ENCODE measurements at regions not wholly inside any gene's neighbourhood (a gene's known extent, or its start where the extent isn't known, plus 50 kb on each side); places are given as distances from the start of the nearest gene placed in this dataset.
"Not testable (repeated sequence)": the region's sequence is repeated elsewhere in the genome, so short reads cannot be mapped to it uniquely, and the experiment has no call there.

- H3K27me3 ChIP-seq; H3K9me3 ChIP-seq; intact Hi-C loops (cut with DNase I); DNase-seq; H3K4me1 ChIP-seq; H3K4me3 ChIP-seq; H3K36me3 ChIP-seq; H3K27ac ChIP-seq: not testable (repeated sequence)
- ATAC-seq, result peak in 3 of 4 donors; percentile 12 to 58 (median 40)
- no CpG with 5 or more reads among the region's 7 CpGs for WGBS (ENCODE audit: insufficient coverage, low coverage, low lambda C conversion rate, missing lambda C conversion rate)
Observed at GRCh38 chr2:87602118-87602517, 145.8 kb upstream of the PLGLB2 start.

DNA sequence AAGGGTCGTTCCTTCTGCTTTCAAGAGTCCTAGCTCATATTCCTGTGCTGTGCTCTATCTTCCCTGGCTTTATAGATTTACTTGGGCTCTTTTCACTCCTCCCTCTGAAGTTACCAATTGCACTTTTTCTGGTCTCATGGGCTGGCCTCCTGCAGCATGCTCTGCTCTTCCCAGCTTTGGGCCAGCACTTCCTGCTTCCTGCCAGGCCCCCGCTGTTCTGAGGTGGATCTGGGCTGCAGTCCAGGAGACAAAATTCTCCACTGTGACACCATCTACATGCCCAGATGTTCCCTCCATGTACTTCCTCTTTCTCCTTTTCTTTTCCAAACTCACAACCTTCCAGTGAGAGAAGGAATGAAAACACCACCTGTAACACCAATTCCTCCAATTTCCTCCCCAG lies 145.2 kb upstream of the PLGLB2 start:
- H3K36me3 ChIP-seq; intact Hi-C loops (cut with DNase I); DNase-seq; H3K27me3 ChIP-seq; H3K4me3 ChIP-seq; H3K4me1 ChIP-seq; H3K27ac ChIP-seq; H3K9me3 ChIP-seq: not testable (repeated sequence)
- WGBS (ENCODE audit: insufficient coverage, low coverage, low lambda C conversion rate, missing lambda C conversion rate), result no CpG with 5 or more reads among the region's 2 CpGs
- ATAC-seq, result peak; percentile 45 to 61 (median 52)

DNA sequence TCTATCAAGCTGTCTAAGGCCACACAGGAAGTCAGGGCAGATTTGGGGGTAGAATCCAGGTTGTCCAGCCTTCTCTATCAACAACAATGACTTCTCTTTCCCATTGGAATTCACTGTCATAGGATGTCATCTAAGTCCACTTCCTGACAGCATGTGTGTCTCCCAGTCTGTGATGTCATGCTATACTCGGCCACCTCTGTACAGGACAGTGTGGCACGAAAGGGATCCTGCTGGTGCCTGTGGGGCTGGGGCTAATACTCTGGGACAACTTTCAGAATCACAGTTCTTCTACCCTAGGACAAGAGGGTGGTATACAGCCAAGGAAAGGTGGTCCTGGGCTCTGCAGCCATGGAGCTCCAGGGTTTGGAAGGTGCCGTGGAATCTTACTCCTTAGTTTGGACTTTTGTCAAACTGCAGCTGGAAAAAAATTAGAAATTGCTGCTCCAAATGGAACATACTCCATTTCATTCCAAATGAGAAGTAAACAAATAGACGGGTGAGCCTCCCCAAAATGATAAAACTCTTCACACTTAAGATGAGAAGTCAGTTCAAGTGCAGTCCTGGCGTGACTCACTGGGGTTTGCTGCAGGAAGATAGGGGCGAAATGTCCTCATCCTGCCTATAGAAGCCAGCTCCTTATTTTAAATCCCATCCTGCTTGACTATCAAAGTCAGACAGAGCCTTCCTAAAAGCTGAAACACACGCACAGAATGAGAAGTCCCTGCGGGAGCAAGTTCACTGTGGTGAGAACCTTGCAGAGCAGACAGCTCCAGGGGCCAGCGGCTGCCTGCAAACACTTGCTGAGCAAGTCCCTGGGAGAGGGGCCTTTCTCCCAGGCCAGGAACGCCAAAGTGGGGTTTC lies 144.2 kb upstream of the PLGLB2 start:
- intact Hi-C loops (cut with DNase I); H3K36me3 ChIP-seq; H3K27ac ChIP-seq; H3K4me1 ChIP-seq; H3K27me3 ChIP-seq; H3K4me3 ChIP-seq; H3K9me3 ChIP-seq; DNase-seq: not testable (repeated sequence)
- ATAC-seq, result peak in 2 of 4 donors; percentile 20 to 36
- WGBS (ENCODE audit: insufficient coverage, low coverage, low lambda C conversion rate, missing lambda C conversion rate), result 73% methylated on average over 2 of the region's 10 CpGs

GRCh38 chr2:87604279-87604818 lies 143.5 kb upstream of the PLGLB2 start:
- H3K27me3 ChIP-seq; H3K4me3 ChIP-seq; H3K27ac ChIP-seq; H3K36me3 ChIP-seq; H3K4me1 ChIP-seq; DNase-seq; intact Hi-C loops (cut with DNase I); H3K9me3 ChIP-seq: not testable (repeated sequence)
- peak; percentile 44 to 54 (median 50) for ATAC-seq
- no CpG with 5 or more reads among the region's 6 CpGs for WGBS (ENCODE audit: insufficient coverage, low coverage, low lambda C conversion rate, missing lambda C conversion rate)

DNA sequence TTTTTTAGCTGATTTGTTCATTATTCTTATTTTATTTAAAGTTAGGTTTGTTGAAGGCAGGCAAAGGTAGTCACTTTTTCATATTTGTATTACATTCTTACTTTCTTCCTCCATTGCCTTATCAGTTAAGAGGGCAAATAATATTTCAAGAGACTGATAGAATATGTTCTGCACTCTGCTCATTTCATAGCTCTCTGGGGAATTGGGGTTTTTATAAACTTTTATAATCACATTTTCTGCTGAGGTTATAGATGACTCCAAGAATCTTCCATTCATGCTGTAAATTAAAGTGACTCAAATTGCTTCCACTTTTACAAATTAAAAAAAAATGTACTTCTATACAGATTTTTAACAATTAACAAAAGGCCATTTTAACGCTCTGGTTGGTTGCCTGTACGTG lies 142.9 kb upstream of the PLGLB2 start:
- H3K9me3 ChIP-seq; H3K36me3 ChIP-seq; DNase-seq; H3K4me1 ChIP-seq; H3K4me3 ChIP-seq; H3K27me3 ChIP-seq; H3K27ac ChIP-seq; intact Hi-C loops (cut with DNase I); ATAC-seq: not testable (repeated sequence)
- WGBS (ENCODE audit: insufficient coverage, low coverage, low lambda C conversion rate, missing lambda C conversion rate), result no CpG with 5 or more reads among the region's 2 CpGs

DNA sequence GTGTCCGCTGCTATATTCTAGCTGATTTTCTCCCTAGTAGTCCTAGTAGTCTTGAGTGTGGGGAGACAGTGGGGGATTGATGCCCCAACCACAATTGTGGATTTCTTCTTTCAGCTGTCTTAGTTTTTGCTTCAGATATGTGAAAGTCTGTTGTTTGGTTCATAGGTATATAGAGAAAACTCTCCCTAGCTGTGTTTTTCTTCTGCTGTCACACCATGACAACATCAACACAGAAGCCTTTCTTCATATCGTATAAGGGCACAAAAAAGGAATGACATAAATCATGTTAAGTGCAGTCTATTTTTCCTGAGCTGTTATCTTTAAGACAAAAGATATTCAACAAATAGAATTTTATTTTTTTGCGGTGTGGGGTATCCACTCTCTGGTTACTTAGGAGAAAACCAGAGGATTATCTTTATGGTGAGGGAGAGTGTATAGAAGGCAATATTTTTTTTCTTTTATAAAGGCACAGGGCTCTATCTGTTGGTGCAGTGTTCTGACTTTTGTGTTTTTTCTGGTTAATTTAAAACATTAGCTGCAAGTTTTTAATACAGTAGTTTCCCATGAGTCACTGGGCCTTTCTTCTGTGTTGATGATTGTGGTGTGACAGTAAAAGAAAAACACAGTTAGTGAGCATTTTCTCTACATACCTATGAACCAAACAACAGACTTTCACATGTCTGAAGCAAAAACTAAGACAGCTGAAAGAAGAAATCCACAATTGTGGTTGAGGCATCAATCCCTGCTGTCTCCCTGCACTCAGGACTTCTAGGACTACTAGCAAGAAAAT lies 139.3 kb upstream of the PLGLB2 start:
- DNase-seq; H3K27ac ChIP-seq; H3K27me3 ChIP-seq; H3K4me3 ChIP-seq; intact Hi-C loops (cut with DNase I); H3K9me3 ChIP-seq; ATAC-seq; H3K4me1 ChIP-seq; H3K36me3 ChIP-seq: not testable (repeated sequence)
- WGBS (ENCODE audit: insufficient coverage, low coverage, low lambda C conversion rate, missing lambda C conversion rate), result 0% methylated on average over 1 of the region's 3 CpGs

DNA sequence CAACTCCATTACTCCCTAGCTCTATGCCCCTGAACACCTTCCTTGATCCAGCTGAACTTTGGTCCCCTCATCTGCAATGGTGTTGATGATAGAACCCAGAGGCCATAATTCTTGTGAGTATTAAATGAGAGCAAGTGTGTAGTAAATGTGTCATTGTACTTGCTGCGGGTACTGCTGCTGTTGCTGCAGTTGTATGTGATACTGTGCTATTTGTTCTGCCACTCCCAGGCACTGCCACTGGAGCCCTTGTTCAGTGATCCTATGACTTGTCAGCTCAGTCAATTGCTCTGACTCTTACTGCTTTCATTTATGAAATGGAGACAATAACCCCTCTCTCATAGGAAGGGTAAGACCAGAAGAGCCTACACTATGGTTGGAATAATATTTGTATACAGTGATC lies 136.9 kb upstream of the PLGLB2 start:
- H3K4me1 ChIP-seq; H3K27ac ChIP-seq; intact Hi-C loops (cut with DNase I); ATAC-seq; H3K36me3 ChIP-seq; H3K27me3 ChIP-seq; H3K4me3 ChIP-seq; DNase-seq; H3K9me3 ChIP-seq: not testable (repeated sequence)
- no CpG with 5 or more reads among the region's 1 CpG for WGBS (ENCODE audit: insufficient coverage, low coverage, low lambda C conversion rate, missing lambda C conversion rate)

- H3K4me3 ChIP-seq, result not testable (repeated sequence)
Observed at GRCh38 chr2:87611416-87611815, 136.5 kb upstream of the PLGLB2 start.

DNA sequence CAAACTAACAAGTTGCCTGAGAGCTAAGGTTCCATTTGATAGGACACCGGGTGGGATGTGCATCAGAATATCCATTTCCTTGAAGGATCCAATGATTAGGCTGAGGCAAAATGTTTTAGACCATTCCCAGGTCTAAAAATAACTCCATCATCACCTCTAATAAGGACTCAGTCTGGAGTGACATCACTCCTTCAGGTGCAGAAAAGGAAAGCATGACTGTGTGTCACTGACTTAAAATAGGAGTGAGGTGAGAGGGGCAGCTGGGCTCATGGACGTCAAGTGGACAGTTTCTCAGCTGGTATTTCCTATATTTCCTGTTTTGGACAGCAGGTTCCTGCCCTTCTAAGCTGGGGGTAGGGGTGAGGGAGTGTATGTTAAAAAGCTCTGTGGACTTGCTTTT lies 135.9 kb upstream of the PLGLB2 start:
- H3K36me3 ChIP-seq; H3K4me1 ChIP-seq; H3K27me3 ChIP-seq; H3K9me3 ChIP-seq; H3K27ac ChIP-seq; intact Hi-C loops (cut with DNase I); ATAC-seq; H3K4me3 ChIP-seq; DNase-seq: not testable (repeated sequence)
- WGBS (ENCODE audit: insufficient coverage, low coverage, low lambda C conversion rate, missing lambda C conversion rate), result no CpG with 5 or more reads among the region's 2 CpGs

More at GRCh38 chr2:87611416-87611815, 136.5 kb upstream of the PLGLB2 start:
- ATAC-seq; H3K27me3 ChIP-seq; H3K9me3 ChIP-seq; H3K36me3 ChIP-seq; H3K27ac ChIP-seq; H3K4me1 ChIP-seq; DNase-seq; intact Hi-C loops (cut with DNase I): not testable (repeated sequence)
- WGBS (ENCODE audit: insufficient coverage, low coverage, low lambda C conversion rate, missing lambda C conversion rate), result no CpG with 5 or more reads among the region's 4 CpGs

GRCh38 chr2:87614829-87615434 lies 133.0 kb upstream of the PLGLB2 start:
- H3K27ac ChIP-seq; H3K4me1 ChIP-seq; H3K4me3 ChIP-seq; DNase-seq; intact Hi-C loops (cut with DNase I); H3K9me3 ChIP-seq; H3K27me3 ChIP-seq; H3K36me3 ChIP-seq: not testable (repeated sequence)
- peak in 2 of 4 donors; percentile 33 to 43 for ATAC-seq

GRCh38 chr2:87619121-87619520 lies 128.8 kb upstream of the PLGLB2 start:
- intact Hi-C loops (cut with DNase I); H3K9me3 ChIP-seq; ATAC-seq: not testable (repeated sequence)

More at GRCh38 chr2:87619121-87619520, 128.8 kb upstream of the PLGLB2 start:
- not testable (repeated sequence) for H3K4me1 ChIP-seq, H3K27me3 ChIP-seq, H3K27ac ChIP-seq, H3K36me3 ChIP-seq, H3K4me3 ChIP-seq, DNase-seq

Data from right lobe of liver (tissue), 6 donors.